Kidney (tissue), 13 donors: ENCODE measurements at regions not wholly inside any gene's neighbourhood (a gene's known extent, or its start where the extent isn't known, plus 50 kb on each side); places are given as distances from the start of the nearest gene placed in this dataset.
A peak's percentile ranks its signal among the peaks of the same experiment; 100 is the strongest.

Experiments used
- DNase-seq, 5 donors: peaks; one replicate each; pipeline ENCODE4 v3.0.0-alpha.2; 2013 to 2020
- FAIRE-seq: peaks from 2 replicates; lab custom pipeline; 2012; peaks lifted over from hg19 to GRCh38; lab: Jason Lieb, UNC
- H3K27ac ChIP-seq, 2 donors: one replicate each; pipeline ENCODE4 v1.7.0; 2013; ENCODE audit warnings: low read depth in 2 of 2, low read length in 2 of 2, inconsistent platforms in 1 of 2
- H3K27me3 ChIP-seq: one replicate; pipeline ENCODE4 v1.7.1; 2013; ENCODE audit warnings: low read length, inconsistent platforms; ENCODE audit not compliant: control insufficient read depth, insufficient read depth
- H3K36me3 ChIP-seq, 3 donors: one replicate each; pipeline versions ENCODE4 v1.7.0 to v1.7.1; 2013; ENCODE audit warnings: low read length in 3 of 3, control low read depth in 1 of 3, inconsistent platforms in 1 of 3; ENCODE audit not compliant: insufficient read depth in 3 of 3, control insufficient read depth in 2 of 3
- H3K4me1 ChIP-seq, 3 donors: one replicate each; pipeline versions ENCODE4 v1.7.0 to v1.7.1; 2013; ENCODE audit warnings: low read length in 3 of 3, inconsistent platforms in 1 of 3, low read depth in 1 of 3; ENCODE audit not compliant: control insufficient read depth in 2 of 3, insufficient read depth in 2 of 3
- H3K4me3 ChIP-seq, 3 donors: one replicate each; pipeline versions ENCODE4 v1.7.0 to v1.8.1; 2013; ENCODE audit warnings: low read length in 3 of 3, control low read depth in 1 of 3, inconsistent platforms in 1 of 3
- H3K9ac ChIP-seq, 3 donors: one replicate each; pipeline versions ENCODE4 v1.7.0 to v1.7.1; 2013; ENCODE audit warnings: low read length in 3 of 3, control low read depth in 1 of 3, inconsistent platforms in 1 of 3
- H3K9me3 ChIP-seq, 3 donors: one replicate each; pipeline versions ENCODE4 v1.7.0 to v1.7.1; 2013; ENCODE audit warnings: low read length in 3 of 3, control low read depth in 1 of 3, inconsistent platforms in 1 of 3; ENCODE audit not compliant: control insufficient read depth in 2 of 3, insufficient read depth in 1 of 3
- CTCF ChIP-seq: IDR thresholded peaks from 3 replicates; pipeline ENCODE4 v1.5.1; 2012; ENCODE audit warnings: mild to moderate bottlenecking, moderate library complexity, borderline replicate concordance; ENCODE audit not compliant: insufficient read depth; ENCODE audit errors: extremely low read depth
- intact Hi-C: fragments of 100-400 bp; cut with DNase I; formaldehyde crosslinking; loops from one replicate; pipeline ENCODE4 v1.11.1; 2022
- donor health status: control.
- donor health status: control.
- donor health status: control.
- donor health status: control.
- donor health status: control.
- donor health status: DM: yes; HTN: yes; CAD: no.
- donor health status: Normal renal cell carcinoma (clear cell type).

GRCh38 chr20:30919514-30920188 lies 337.8 kb upstream of the DEFB115 start:
- Histone ChIP-seq H3K4me3 (no peak overlapping the region), H3K4me1 (no peaks in the 10 kb centered on the region), H3K9ac (no peak overlapping the region), H3K36me3 (no peaks in the 10 kb centered on the region), H3K27ac (no peak overlapping the region), H3K27me3 (no peaks in the 10 kb centered on the region), H3K9me3 (peaks cover 0 to 3% (median 0%) of the 10 kb centered on the region in 3 donors)
- no peak for DNase-seq
- TF ChIP-seq CTCF = no peak
- intact Hi-C loops = no loop called here
- no peak for FAIRE-seq

GRCh38 chr20:30921286-30922071 lies 336.0 kb upstream of the DEFB115 start:
- H3K4me1 ChIP-seq = no peaks in the 10 kb centered on the region
- DNase-seq = peak in 1 of 5 donors; percentile 64
- no peak overlapping the region for H3K4me3 ChIP-seq
- no peak overlapping the region for H3K9ac ChIP-seq
- H3K27me3 ChIP-seq = no peaks in the 10 kb centered on the region
- no peak for FAIRE-seq
- no peaks in the 10 kb centered on the region for H3K36me3 ChIP-seq
- no peak for TF ChIP-seq CTCF
- H3K27ac ChIP-seq = no peak overlapping the region
- peaks cover 0 to 3% (median 0%) of the 10 kb centered on the region in 3 donors for H3K9me3 ChIP-seq
- intact Hi-C loops = no loop called here

GRCh38 chr20:30922129-30922528 lies 335.3 kb upstream of the DEFB115 start:
- DNase-seq (peak in 1 of 5 donors; percentile 62), FAIRE-seq (no peak)
- Histone ChIP-seq H3K9me3 (peaks cover 0 to 3% (median 0%) of the 10 kb centered on the region in 3 donors), H3K4me1 (no peaks in the 10 kb centered on the region), H3K36me3 (no peaks in the 10 kb centered on the region), H3K27me3 (no peaks in the 10 kb centered on the region), H3K27ac (no peak overlapping the region), H3K9ac (no peak overlapping the region), H3K4me3 (no peak overlapping the region)
- TF ChIP-seq CTCF = no peak
- intact Hi-C loops = no loop called here
